B cell (primary cell): ENCODE measurements at regions not wholly inside any gene's neighbourhood (a gene's known extent, or its start where the extent isn't known, plus 50 kb on each side); places are given as distances from the start of the nearest gene placed in this dataset.

ENCODE experiments used
- CTCF ChIP-seq: fragments of 200-600 bp; IDR thresholded peaks from one replicate; pipeline ENCODE4 v1.8.0; 2022; ENCODE audit warnings: antibody characterized with exemption, mild to moderate bottlenecking
- EZH2 ChIP-seq: IDR thresholded peaks from 2 replicates; pipeline ENCODE4 v1.6.1; 2012; ENCODE audit warnings: borderline replicate concordance, low read depth, mild to moderate bottlenecking, moderate library complexity, low read length; ENCODE audit not compliant: insufficient read depth, poor library complexity, severe bottlenecking

GRCh38 chr18:60978338-60978737 lies 354.9 kb upstream of the CDH20 start:
- TF ChIP-seq EZH2 (no peak), CTCF (no peak)
